ENCODE measurements at regions not wholly inside any gene's neighbourhood (a gene's known extent, or its start where the extent isn't known, plus 50 kb on each side); places are given as distances from the start of the nearest gene placed in this dataset.
"Not testable (repeated sequence)": the region's sequence is repeated elsewhere in the genome, so short reads cannot be mapped to it uniquely, and the experiment has no call there.

DNA sequence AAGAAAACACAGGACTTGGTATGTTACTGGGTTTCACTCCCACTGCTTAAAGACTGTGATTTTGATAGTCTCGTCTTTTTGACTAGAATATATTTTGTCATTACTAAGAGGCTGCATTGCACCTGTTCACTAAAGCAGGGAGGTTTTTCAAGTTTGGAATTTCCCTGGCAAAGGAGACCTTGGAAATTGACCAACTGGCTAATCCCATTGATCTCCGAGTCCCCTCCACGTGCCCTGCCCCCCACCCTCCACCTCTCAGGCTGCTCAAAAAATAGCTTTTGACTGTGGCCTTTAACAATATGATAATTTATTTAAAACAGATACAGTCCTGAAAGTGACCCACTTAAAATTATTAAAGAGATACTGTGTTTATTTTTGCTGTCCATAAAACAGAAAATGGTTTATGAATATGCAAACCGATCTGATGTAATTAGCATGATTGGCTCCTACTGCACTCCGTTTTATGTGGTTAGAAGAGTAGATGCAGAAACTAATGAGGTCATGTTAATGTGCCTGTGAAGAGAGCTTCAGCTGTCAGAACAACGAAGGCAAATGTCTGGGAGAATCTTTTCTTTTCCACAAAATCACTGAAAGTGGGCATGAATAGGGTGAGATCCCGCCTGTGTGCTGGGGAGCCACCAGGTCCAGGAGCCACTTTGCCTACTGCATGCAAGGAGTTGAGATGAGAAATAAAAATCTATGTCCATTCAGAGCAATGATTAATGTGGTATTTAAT lies 361.5 kb downstream of the RRAGC start:
- DNase-seq, result no peak

DNA sequence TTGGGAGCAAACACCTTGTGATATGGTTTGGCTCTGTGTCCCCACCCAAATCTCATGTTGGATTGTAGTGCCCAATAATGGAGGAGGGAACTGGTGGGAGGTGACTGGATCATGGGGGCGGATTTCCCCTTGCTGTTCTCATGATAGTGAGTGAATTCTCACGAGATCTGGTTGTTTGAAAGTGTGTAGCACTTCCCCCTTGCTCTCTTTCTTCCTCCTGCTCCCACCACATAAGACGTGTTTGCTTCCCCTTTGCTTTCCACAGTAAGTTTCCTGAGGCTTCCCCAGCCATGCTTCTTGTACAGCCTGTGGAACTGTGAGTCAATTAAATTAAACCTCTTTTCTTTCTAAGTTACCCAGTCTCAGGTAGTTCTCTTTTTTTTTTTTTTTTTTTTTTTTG lies 366.3 kb downstream of the RRAGC start:
- DNase-seq, result not testable (repeated sequence)

DNA sequence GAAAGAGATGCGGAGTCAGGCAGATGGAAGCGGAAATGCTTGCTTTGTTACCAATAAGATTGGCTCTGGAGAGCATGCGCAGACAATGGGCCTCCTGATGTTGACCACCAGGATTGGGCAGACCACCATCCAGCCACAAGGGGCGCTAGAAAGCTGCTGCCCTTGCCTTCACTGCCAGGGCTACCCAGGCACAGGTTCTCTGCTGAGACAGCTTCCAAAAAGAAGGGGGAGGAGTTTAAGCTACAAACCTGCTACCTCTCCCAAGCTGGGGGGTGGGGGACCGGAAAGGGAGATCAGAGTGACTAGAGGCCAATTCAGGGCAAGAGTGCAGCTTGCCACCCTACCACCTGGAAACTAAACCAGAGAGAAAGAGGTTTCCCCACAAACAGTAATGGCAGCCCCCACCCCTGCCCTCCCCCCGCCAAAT lies 369.7 kb downstream of the RRAGC start:
- peak; percentile 4 for DNase-seq

DNA sequence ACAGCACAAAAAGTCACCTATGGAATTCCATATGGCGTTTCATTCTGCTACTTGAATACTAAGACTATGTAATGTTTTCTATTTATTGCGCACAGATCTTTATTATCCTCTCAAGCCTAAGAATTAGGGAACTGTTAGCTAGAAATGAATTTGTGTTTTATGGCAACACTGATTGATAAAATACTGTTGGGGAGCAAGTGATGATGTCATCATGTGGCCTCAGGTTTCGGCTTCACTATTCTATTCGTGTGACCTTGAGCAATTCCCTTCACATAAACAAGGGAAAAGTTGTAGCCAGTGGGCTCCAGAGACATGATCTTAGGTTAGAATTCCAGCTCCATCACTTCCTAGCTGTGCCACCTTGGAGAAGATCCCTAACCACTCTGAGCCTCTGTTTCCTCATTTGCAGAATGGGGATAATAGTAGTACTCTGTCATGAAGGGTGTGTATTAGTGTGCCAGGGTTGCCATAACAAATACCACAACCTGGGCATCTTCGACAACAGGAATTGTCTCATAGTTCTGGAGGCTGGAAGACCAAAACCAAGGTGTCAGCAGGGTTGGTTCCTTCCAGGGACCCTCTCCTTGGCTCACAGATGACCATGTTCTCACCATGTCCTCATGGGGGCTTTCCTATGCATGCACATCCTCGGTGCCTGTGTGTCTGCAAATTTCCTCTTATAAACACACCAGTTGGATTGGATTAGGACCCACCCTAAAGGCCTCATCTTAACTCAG lies 371.2 kb downstream of the RRAGC start:
- no peak for DNase-seq

DNA sequence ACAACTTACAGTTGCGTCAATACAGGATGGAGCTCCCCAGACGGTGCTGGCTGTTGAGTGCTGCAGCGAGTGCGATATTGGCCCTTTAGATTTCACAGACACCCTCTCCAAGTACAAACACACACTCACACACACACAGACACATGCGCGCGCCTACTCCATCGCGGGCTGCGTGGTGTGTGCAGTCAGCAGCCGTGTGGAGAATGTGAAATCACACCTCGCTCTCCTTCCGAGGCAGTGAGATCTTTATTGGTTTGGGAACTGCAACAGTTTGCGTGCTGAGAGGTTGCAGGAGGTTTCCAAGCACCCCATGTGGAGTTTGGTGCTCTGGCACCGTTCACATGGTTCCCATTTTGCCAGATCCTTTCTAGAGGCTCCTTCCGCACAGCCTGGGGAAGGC lies 372.2 kb downstream of the RRAGC start:
- DNase-seq, result no peak

DNA sequence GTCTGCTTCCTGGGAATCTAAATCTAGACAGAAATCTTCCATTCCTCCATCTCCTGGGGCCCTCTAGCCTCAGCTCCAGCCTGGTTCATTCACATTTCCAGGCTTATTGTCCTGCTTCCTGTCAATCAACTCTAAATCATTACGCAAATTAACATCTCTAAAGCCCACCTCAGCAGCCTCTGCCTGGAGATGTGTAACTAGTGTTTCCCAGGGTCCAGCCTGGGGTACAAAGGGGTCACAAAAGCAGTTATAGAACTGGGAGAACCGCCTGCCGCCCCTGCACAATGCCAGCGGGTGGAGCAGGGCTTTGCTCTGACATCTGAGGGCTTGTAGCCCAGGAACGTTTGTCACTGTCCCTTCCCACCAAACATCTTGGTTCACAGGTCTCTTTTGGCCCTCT lies 373.5 kb downstream of the RRAGC start:
- no peak for DNase-seq

DNA sequence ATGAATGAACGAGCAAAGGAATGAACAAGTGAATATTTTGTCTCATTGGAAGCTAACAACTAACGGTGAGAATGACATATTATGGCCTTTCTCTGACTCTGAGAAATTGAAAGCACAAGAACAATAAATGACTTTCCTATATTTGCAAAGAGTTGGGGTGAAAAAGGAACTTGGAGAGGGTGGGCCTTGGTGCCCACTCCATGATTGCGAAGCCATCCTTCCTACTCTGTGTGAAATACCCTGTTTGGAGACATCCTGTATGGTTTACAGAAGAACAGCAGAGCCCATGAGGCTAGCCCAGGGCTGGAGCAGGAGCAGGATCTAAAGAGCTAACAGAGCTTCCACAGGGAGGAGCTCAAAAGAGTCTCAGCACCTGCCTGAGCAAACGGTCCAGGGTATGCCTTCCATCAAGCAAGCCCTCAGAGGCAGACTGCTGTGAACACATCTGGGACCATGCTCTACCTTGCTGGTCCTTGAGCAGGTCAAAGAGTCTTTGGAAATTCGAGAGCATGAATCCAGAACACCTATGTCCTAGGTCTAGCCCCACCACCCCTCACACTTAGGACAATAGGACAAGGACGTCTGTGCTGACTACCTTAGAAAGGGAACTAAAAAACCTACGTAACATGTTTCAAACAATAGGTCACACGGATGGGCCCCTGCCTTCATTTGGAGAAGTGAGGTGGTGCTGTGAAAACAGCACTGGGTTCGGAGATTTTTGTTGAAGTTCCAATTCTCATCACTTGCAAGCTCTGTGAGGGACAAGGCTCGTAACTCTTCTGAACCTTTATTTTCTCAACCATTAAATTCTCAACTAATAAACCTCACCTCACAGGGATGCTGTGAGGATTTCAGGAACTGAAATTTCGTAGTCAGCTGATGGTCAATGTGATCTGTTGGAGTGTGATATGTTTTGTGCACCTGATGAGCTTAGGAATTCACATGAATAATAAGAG lies 377.4 kb downstream of the RRAGC start:
- no peak for DNase-seq

DNA sequence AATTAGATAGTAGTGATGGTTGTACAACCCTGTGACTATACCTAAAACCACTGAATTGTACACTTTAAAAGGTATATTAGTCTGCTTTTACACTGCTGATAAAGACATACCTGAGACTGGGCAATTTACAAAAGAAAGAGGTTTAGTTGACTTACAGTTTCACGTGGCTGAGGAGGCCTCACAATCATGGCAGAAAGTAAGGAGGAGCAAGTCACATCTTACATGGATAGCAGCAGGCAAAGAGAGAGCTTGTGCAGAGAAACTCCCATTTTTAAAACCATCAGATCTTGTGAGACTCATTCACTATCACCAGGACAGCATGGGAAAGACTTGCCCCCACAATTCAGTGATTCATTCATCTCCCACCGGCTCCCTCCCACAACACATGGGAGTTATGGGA lies 379.9 kb downstream of the RRAGC start:
- DNase-seq, result not testable (repeated sequence)

DNA sequence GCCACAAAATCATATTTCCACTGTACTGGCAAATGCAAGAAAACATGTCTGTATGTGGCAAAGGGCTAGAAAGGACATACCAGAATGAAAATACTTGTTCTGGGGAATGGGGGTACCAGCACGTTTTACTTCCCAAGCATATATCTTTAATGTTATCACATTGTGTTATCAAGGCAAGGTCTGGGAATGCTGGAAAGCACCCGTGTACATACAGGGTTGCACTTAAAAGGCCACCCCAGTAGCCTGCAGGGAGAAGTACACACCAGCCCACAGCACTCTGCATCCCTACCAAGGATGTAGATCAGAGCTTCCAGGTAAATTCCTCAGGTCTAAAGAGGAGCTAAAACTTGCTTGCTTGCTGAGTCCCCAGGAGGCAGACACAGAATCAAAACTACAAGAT lies 381.8 kb downstream of the RRAGC start:
- DNase-seq, result no peak

DNA sequence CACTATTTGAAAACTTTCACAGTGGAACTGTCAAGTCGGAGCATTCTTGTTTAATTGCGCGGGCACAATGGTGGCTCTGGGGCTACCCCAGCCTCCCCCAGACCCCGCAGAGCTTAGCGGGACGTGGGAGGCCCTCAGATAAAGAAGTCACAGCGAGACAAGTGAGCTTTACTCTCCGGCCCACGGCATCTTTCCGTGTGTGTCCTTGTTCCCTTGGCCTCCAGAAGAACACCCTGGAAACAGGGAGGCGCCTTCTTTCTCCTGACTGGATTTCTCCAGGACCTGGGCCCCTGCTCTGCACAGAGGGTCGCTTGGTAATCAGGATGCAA lies 382.8 kb downstream of the RRAGC start:
- no peak for DNase-seq

DNA sequence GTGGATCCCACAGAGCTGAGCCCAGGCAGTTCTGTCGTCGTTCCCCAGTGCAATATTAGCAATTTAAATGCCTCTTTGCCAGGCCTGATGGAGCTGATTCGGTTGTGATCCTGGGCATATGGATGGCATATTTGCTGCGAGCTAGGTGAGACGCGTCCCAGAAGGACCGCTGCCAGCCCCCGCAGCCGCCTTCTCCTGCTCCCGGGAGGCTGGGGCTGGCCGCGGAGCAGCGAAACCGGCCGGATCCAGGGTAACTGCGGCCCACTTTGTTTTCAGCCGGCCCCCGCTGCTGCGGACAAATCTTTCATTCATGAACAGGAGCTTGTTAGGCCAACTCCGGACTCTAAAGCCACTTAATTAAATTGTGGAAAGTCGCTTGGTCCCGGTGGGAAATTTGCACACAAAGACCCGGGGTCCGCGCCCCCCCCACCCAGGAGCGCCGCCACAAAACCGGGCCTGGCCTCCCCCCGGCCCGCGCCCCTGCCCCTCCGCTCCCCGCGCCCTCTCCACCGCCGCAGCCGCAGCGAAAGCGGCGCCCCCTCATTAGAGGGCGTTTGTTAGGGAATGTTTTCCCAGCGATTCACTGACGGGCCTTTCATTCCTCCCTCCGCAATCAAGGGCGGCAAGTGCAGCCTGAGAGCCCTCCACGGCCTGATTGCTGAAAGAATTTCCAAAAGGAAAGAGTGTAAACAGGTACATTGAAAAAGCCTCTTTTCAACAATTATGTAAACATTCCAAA lies 383.3 kb downstream of the RRAGC start:
- no peak for DNase-seq

DNA sequence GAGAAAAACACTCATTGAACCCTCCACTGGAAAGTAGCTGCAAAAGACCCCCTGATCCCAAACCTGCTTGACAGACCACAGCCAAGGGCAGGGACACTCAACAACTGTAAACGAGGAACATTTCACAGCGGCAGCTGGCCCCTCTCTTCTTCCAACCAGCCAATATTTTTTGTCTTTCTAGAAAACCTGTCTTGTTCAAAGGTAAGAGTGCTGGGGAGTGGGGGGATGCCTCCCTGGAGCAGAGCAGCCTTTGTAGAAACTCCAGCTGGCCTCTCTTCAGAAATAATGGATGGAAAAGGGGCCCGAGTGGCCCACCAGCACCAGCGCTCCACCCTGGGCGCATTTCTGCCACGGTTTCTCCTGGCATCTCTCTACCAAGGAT lies 384.0 kb downstream of the RRAGC start:
- no peak for DNase-seq

DNA sequence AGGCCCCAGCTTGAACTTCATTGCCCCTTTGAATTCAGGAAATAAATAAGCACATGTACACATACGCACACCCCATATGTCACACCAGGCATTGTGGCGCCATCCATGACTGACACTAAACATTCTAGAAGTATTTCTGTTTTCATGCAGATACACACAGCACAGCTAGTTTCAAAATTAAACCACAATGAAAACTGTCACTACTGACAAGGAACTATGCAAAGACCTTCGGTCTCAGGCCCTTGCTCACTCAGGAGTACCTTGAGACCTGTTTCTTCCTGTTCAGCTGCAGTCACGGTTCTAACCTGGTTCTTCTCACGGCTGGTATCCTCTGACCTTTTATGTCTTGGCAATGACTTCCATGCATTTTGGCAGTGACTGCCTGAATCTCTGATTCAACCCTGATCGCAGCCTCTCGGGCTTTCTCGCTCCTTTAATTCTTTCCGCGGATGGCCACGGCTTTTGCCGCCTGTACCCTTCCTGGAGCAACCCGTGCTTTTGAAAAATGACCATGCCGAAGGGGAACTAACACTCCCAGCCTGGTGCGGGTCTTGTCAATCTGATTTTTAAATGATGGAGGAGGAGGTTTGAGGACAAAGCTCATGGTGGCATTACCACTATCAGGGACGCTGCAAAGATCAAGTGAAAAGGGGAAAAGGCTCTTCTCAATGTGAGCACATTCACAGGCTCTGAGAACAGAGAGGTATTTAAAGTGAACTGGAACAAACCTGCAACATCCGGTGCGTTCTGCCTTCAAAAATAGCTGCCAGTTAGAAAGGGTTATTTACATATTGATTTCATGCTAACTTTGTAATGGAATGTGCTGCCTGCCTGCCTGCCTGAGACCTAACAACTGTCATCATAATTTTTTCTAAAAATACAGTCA lies 384.6 kb downstream of the RRAGC start:
- no peak for DNase-seq

DNA sequence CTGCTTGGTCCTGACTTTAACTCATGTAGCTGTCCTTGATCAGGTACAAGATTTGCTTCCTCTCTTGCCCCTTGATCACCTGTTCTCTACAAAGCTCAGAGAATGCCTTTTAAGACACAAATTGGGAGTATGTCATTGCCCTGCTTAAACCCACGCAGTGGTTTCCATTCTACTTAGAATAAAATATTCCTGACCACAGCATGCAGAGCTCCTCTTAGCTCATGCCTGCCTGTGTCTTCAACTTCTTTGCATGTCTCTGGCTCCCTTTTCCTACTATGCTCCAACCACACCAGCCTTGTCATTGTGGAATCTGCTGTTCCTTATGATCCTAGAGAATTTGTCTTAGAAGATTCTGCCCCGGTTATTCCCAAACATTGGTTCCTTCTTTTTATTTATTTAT lies 393.1 kb downstream of the RRAGC start:
- DNase-seq, result no peak

DNA sequence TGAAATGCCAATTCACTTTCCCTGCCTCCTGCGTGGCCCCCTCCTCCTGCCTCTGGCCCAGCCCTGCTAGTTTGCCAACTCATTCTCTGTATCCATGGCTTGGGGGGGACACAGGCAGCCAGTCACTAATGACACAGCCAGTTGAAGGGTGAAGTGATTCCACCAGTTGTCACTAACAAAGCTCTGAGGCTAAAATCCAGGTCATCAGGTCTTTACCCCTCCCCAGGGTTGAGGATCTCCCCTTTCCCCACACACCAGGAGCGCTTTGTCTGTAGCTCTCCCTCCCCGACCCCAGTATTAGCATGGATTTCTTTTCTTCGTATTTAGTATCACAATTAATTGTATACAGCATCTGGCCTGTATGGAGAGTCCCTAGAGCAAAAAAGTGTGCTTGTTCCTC lies 394.1 kb downstream of the RRAGC start:
- DNase-seq, result no peak

DNA sequence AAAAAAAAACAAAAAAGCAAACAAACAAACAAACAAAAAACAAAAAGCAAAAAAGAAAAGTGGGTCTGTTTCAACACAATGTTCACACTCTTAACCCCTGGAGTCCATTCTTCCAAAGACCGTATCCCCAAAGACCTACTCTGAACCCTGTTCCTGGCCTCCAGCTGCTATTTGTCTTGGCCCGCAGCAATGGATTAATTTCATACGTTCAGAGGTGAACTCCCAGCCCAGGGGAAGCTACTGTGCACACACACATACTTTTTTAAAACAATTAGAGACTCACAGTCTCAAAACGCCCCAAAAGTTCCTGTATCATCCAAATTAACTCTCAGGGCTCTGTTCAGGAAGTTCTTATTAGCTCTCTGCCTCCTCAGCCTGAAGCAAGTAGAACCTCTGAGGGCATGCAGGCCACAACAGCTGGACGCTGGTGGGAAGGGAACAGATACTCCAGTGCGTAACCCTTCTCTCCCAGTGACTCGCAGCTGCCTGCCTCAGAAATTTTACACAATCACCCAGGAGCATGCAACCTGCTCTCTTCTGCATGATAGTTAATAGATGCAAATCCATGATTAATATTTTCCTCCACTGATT lies 395.4 kb downstream of the RRAGC start:
- DNase-seq, result no peak

DNA sequence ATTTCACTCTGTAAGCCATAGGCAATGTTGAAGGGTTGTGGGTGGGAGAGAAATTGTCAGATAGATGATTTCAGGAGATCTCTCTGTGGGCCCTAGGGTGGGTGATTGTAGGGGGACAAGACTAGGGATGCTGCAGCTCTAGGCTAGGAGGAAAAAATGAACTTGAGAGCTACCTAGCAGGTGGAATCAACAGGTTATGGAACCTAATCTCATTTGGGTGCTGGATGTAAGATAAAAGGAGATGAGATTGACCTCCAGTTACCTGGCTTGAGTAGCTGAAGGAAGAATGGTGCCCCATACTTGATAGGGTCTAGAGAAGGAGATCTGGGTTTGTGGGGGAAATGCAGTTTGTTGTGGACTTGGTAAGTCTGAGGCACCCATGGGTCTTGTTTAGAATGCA lies 396.5 kb downstream of the RRAGC start:
- no peak for DNase-seq

DNA sequence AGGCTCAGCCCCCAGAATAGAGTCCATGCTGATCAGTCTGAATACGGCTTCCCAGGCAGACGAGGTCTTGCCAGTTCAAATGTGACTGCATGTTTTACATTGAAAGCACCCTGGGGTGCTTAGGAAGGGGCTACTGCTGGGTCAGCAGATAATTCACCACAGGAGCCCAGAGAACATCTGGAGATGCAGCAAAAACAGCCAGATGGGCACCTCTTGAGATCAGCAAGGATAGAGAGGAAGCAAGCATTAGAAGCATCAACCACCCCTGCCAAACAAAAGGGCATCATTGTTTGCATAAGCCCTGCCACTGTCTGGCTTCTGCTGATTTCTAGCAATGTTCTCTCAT lies 403.1 kb downstream of the RRAGC start:
- no peak for DNase-seq

DNA sequence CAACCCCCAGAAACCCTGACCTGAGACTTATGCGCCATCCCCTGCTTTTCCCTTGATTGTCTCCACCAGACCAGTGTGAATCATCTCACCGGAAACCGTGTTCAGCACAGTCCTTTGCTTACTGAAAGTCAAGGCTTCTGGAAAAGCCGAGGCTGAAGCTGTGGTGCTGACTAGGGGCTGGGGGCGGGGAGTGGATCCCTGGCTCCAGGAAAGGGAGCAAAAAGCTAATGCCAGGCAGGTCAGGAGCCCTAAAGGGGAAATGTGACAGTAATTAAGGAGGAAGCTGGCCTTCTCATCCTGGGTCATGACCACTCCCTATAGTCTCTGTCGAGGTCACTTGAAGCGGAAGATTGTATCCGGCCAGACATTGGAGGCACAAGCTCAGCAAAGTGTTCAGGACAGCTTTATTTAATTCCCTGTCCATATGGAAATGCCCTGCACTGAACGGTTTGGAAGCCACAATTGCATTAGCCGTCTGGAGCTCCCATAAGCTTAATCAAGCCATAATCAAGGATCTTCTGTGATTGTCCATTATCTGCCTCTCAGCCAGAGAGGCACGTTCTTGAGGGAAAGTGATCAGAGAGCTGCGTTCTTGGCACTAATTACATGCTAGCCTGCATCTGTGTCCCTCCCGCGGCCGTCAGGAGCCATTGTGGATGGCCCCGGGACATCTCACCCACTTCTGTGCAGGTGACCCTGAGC lies 403.6 kb downstream of the RRAGC start:
- no peak for DNase-seq

DNA sequence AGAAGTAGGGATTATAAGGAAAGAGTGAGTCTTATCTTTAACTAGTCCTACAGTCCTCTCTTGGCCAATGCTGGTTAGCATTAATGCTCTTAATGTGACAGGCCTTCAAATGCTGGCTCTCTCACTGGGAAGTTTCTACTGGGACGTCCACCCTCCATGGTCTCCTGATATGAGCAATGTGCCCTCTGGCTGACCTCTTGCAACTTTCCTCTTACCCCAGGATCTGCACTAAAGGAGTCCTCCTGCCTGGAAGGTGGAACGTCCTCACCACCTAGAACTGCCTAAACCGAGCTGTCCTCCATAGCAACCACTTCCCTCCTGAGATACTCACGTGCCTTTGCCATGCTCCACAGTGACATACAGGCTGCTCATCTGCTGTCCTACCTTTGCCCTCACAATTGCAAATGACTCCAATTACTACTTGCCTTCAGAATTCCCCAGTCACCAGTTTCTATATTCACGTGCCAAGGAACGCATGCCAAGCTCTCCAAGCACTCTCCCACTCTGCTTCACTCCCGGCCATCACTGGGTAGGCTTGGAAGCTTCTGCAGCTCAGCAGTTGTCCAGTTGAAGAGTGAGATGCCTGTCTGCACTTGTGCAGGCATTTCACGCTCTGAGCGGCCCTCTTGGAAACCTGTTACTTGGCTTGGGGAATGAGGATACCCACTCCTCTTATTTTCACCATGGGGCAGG lies 404.7 kb downstream of the RRAGC start:
- DNase-seq, result no peak

Data from NK-92 treated with Interleukin-12 subunit alpha and Interleukin-12 subunit beta, amount 100 ng/mL, for 24 hours (cell line).